Esophagus squamous epithelium (tissue), 5 donors: ENCODE measurements at regions not wholly inside any gene's neighbourhood (a gene's known extent, or its start where the extent isn't known, plus 50 kb on each side); places are given as distances from the start of the nearest gene placed in this dataset.

Experiments
- DNase-seq: peaks from one replicate; lab custom pipeline; 2025; lab: John Stamatoyannopoulos, UW
- H3K27ac ChIP-seq, 4 donors: fragments of 200-600 bp; sonication (generic); one replicate each; pipeline ENCODE4 v1.5.1; 2016 to 2019; ENCODE audit warnings: mild to moderate bottlenecking in 1 of 4
- H3K27me3 ChIP-seq, 4 donors: fragments of 200-600 bp; sonication (generic); 1 replicate in 3 of 4; 2 replicates in 1 of 4; pipeline versions ENCODE4 v1.5.1 to v1.6.0; 2017 to 2021; ENCODE audit warnings: antibody characterized with exemption in 1 of 4
- H3K36me3 ChIP-seq, 3 donors: fragments of 200-600 bp; sonication (generic); one replicate each; pipeline ENCODE4 v1.5.1; 2016 to 2019
- H3K4me1 ChIP-seq, 3 donors: fragments of 200-600 bp; sonication (generic); one replicate each; pipeline ENCODE4 v1.5.1; 2017 to 2019
- H3K4me3 ChIP-seq, 4 donors: fragments of 200-600 bp; sonication (generic); 1 replicate in 3 of 4; 2 replicates in 1 of 4; pipeline ENCODE4 v1.5.1; 2016 to 2019; ENCODE audit warnings: mild to moderate bottlenecking in 2 of 4, moderate library complexity in 1 of 4
- H3K9me3 ChIP-seq, 3 donors: fragments of 200-600 bp; sonication (generic); one replicate each; pipeline ENCODE4 v1.5.1; 2016 to 2019
- POLR2A ChIP-seq, 4 donors: fragments of 450-650 bp; IDR thresholded peaks; one replicate each; pipeline ENCODE4 v1.6.1; 2017; ENCODE audit warnings: antibody characterized with exemption in 4 of 4, mild to moderate bottlenecking in 4 of 4, moderate library complexity in 3 of 4
- WGBS, 2 donors: methylation state at CpG; one replicate each; pipeline ENCODE4 v1.1.5; 2018; 5-methylcytosine and 5-hydroxymethylcytosine counted together
- intact Hi-C: fragments of 100-400 bp; cut with DNase I; formaldehyde crosslinking; loops from one replicate; pipeline ENCODE4 v1.15.0; 2022
- TF ChIP-seq, protein P1 (sequence below), 6 experiments: fragments of 450-650 bp in 4 of 6; fragments of 200-600 bp in 2 of 6; sonication (generic) in 2 of 6; IDR thresholded peaks; one replicate each; pipeline ENCODE4 v1.5.1; 2016 to 2019; ENCODE audit warnings: antibody characterized with exemption in 6 of 6, mild to moderate bottlenecking in 4 of 6, moderate library complexity in 4 of 6
- donor health status: DM: yes; HTN: yes; CAD: no.

DNA sequence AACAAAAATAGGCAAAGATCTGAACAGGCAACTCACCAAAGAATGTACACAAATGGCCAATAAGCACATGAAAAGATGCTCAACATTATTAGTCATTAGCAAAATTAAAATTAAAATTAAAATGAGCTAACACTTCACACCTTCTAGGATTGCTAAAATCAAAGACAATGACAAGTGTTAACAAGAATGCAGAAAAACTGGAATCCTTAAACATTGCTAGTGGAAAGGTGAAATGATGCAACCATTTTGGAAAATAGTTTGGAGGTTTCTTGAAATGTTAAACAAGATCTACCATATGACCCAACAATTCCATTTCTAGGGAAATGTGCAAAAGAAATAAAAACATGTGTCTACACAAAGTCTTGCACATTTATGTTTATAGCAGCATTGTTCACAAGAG lies 75.5 kb upstream of the DST start:
- TF ChIP-seq POLR2A (IDR thresholded peaks at IDR 0.05), result no peak
- TF ChIP-seq, protein P1, sequence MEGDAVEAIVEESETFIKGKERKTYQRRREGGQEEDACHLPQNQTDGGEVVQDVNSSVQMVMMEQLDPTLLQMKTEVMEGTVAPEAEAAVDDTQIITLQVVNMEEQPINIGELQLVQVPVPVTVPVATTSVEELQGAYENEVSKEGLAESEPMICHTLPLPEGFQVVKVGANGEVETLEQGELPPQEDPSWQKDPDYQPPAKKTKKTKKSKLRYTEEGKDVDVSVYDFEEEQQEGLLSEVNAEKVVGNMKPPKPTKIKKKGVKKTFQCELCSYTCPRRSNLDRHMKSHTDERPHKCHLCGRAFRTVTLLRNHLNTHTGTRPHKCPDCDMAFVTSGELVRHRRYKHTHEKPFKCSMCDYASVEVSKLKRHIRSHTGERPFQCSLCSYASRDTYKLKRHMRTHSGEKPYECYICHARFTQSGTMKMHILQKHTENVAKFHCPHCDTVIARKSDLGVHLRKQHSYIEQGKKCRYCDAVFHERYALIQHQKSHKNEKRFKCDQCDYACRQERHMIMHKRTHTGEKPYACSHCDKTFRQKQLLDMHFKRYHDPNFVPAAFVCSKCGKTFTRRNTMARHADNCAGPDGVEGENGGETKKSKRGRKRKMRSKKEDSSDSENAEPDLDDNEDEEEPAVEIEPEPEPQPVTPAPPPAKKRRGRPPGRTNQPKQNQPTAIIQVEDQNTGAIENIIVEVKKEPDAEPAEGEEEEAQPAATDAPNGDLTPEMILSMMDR (IDR thresholded peaks at IDR 0.05), result no peak
- H3K9me3 ChIP-seq, result peaks cover 0 to 3% (median 0%) of the 10 kb centered on the region in 3 donors
- H3K27me3 ChIP-seq, result no peaks in the 10 kb centered on the region
- no peak overlapping the region for H3K27ac ChIP-seq
- DNase-seq, result no peak
- no peaks in the 10 kb centered on the region for H3K36me3 ChIP-seq
- intact Hi-C loops, result loop anchor here (10.0 kb wide), 1 partner anchor 47 kb away; no protein-coding TSS in a partner anchor
- peaks cover 0 to 31% (median 20%) of the 10 kb centered on the region in 3 donors for H3K4me1 ChIP-seq
- H3K4me3 ChIP-seq, result no peak overlapping the region

DNA sequence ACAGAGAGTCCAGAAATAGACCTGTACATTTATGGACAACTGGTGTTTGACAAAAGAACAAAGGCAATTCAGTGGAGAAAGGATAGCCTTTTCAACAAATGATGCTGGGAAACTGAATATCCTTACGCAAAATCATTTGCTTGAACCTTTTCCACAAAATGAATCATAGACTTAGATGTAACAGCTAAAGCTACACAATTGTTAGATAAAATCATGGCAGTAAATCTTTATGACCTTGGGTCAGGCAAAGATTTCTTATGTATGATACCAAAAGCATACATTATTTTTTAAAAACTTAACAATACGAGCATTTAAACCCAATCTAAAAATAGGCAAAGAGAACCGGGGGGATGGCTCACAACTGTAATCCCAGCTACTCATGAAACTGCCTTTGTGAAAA lies 73.5 kb upstream of the DST start:
- Histone ChIP-seq H3K4me1 (peaks cover 0 to 36% (median 24%) of the 10 kb centered on the region in 3 donors), H3K27ac (no peak overlapping the region), H3K4me3 (no peak overlapping the region), H3K36me3 (no peaks in the 10 kb centered on the region), H3K27me3 (no peaks in the 10 kb centered on the region), H3K9me3 (peaks cover 0 to 3% (median 0%) of the 10 kb centered on the region in 3 donors)
- TF ChIP-seq, protein P1 (IDR thresholded peaks at IDR 0.05), result no peak
- TF ChIP-seq POLR2A (IDR thresholded peaks at IDR 0.05), result no peak
- 79 to 83% methylated on average over 3 of the region's 3 CpGs for WGBS, 2 donors
- DNase-seq, result no peak
- intact Hi-C loops, result loop anchor here (10.0 kb wide), 1 partner anchor 49 kb away; no protein-coding TSS in a partner anchor

DNA sequence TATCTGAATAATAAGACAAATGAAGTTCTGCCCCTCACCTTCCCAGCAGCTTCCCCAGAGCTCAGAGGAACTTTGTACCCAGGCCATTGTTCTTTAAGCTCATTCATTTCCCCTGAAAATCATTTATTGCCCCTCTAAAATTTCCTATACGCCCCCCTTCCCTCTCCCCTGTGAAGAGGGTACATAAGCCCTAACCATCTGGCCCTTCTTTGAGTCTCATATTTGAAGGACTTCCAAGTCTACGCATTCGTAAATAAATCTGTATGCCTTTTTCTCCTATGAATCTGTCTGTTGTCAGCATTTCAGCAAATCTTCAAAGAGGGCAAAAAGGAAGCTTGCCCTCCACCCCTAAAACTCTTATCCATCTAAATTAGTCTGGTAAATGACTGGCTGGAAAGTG lies 73.1 kb upstream of the DST start:
- no peak for TF ChIP-seq POLR2A (IDR thresholded peaks at IDR 0.05)
- TF ChIP-seq, protein P1 (IDR thresholded peaks at IDR 0.05), result no peak
- Histone ChIP-seq H3K4me1 (peaks cover 0 to 36% (median 24%) of the 10 kb centered on the region in 3 donors), H3K27me3 (no peaks in the 10 kb centered on the region), H3K36me3 (no peaks in the 10 kb centered on the region), H3K4me3 (no peak overlapping the region), H3K9me3 (peaks cover 0 to 3% (median 0%) of the 10 kb centered on the region in 3 donors), H3K27ac (no peak overlapping the region)
- WGBS, 2 donors, result 84 to 90% methylated on average over 3 of the region's 3 CpGs
- DNase-seq, result no peak
- intact Hi-C loops, result loop anchor here (10.0 kb wide), 1 partner anchor 49 kb away; no protein-coding TSS in a partner anchor

DNA sequence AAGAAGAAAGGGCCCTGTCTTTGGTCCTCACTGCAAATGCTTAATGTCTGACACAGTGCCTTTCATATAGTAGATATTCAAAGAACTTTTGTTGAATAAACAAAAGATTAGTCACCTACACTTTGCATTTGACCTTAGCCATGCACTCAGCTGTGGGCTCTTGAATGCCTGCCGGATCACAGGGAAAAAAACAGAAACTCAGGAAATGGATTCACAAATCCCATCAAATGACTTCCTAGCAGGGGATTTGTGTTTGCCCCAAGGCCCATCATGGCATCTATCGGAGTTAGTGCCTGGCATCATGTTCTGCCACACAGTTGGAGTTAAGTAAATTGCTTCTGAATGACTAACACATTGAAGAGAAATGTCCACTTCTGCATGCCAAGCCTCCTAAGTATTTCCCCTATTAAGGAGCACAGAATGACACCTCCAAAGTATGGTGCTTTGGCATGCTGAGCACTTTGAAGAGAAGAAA lies 72.3 kb upstream of the DST start:
- no peak for DNase-seq
- Histone ChIP-seq H3K4me3 (no peak overlapping the region), H3K36me3 (no peaks in the 10 kb centered on the region), H3K27me3 (no peaks in the 10 kb centered on the region), H3K4me1 (peaks cover 0 to 36% (median 24%) of the 10 kb centered on the region in 3 donors), H3K9me3 (peaks cover 0 to 3% (median 0%) of the 10 kb centered on the region in 3 donors), H3K27ac (no peak overlapping the region)
- intact Hi-C loops, result loop anchor here (10.0 kb wide), 1 partner anchor 50 kb away; no protein-coding TSS in a partner anchor
- 26 to 29% methylated on average over 2 of the region's 2 CpGs for WGBS, 2 donors
- TF ChIP-seq POLR2A (IDR thresholded peaks at IDR 0.05), result no peak
- TF ChIP-seq, protein P1 (IDR thresholded peaks at IDR 0.05), result no peak

DNA sequence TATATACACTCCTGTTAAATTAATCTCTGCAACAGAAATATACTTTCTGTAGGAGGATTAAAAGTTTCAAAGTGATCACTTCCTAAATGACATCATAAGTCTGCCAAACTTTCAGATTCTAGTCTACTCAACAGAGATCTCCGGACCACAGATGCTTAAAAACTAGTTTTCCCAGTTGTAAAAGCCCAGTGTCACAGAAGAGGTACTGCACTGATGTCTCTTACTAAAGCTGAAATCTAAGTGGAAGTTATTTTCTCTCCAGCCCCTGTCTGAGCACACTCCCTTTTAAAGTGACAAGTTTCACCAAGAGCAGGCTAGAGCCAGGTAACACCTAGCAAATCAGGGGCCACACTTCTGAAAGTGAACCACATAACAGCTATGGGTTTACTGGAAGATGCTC lies 71.6 kb upstream of the DST start:
- Histone ChIP-seq H3K9me3 (no peaks in the 10 kb centered on the region), H3K27me3 (no peaks in the 10 kb centered on the region), H3K36me3 (no peaks in the 10 kb centered on the region), H3K4me3 (no peak overlapping the region), H3K27ac (no peak overlapping the region), H3K4me1 (peaks cover 0 to 36% (median 24%) of the 10 kb centered on the region in 3 donors)
- no peak for TF ChIP-seq POLR2A (IDR thresholded peaks at IDR 0.05)
- TF ChIP-seq, protein P1 (IDR thresholded peaks at IDR 0.05), result no peak
- 54 to 58% methylated on average over 1 of the region's 1 CpG for WGBS, 2 donors
- no peak for DNase-seq
- intact Hi-C loops, result loop anchor here (10.0 kb wide), 1 partner anchor 51 kb away; no protein-coding TSS in a partner anchor
